Psoas muscle (tissue), 7 donors: ENCODE measurements at regions not wholly inside any gene's neighbourhood (a gene's known extent, or its start where the extent isn't known, plus 50 kb on each side); places are given as distances from the start of the nearest gene placed in this dataset.

Experiments used
- ATAC-seq, 4 donors: fragments of 200-7000 bp; cut with Tn5 transposase; one replicate each; pipeline ENCODE4 v1.9.1; 2020; ENCODE audit warnings: moderate library complexity in 3 of 4, mild to moderate bottlenecking in 2 of 4
- DNase-seq, 2 donors: peaks; one replicate each; pipeline ENCODE4 v3.0.0-alpha.2; 2020
- H3K27ac ChIP-seq: fragments of 200-600 bp; one replicate; pipeline ENCODE4 v1.8.0; 2022
- H3K27me3 ChIP-seq, 3 donors: fragments of 200-600 bp in 1 of 3; one replicate each; pipeline versions ENCODE4 v1.6.1 to v1.8.0; 2013 to 2022; ENCODE audit warnings: low read length in 2 of 3, mild to moderate bottlenecking in 2 of 3, moderate library complexity in 1 of 3; ENCODE audit not compliant: insufficient read depth in 3 of 3
- H3K36me3 ChIP-seq, 2 donors: fragments of 200-600 bp in 1 of 2; one replicate each; pipeline versions ENCODE4 v1.6.1 to v1.8.0; 2013 to 2022; ENCODE audit warnings: low read depth in 1 of 2, mild to moderate bottlenecking in 1 of 2, moderate library complexity in 1 of 2; ENCODE audit not compliant: insufficient read depth in 1 of 2
- H3K4me1 ChIP-seq: fragments of 200-600 bp; one replicate; pipeline ENCODE4 v1.8.0; 2022
- H3K4me3 ChIP-seq: fragments of 200-600 bp; one replicate; pipeline ENCODE4 v1.8.0; 2022; ENCODE audit warnings: mild to moderate bottlenecking
- H3K9me3 ChIP-seq: fragments of 200-600 bp; one replicate; pipeline ENCODE4 v1.8.0; 2022
- WGBS, 3 donors: extraction: QIAGEN DNeasy Blood & Tissue Kit; methylation state at CpG; one replicate each; pipeline versions ENCODE4 v1.1.6 to v1.1.7; 2013; 5-methylcytosine and 5-hydroxymethylcytosine counted together
- intact Hi-C, 2 donors: fragments of 100-400 bp; cut with DNase I; formaldehyde crosslinking; loops; one replicate each; pipeline versions ENCODE4 v1.11.0 to v1.14.2; 2022
- TF ChIP-seq, protein P1 (sequence below): fragments of 200-600 bp; IDR thresholded peaks from one replicate; pipeline ENCODE4 v1.8.0; 2022; ENCODE audit warnings: antibody characterized with exemption
- donor health status: healthy with polysubstance abuse.
- donor health status: DM: no; HTN: no; CAD: no; lungs with moderate emphysema.
- donor health status: Bipolar disorder and iron deficiency.
- donor health status: healthy.
- donor health status: DM: yes; HTN: yes; CAD: no.
- donor health status: DM: no; HTN: no; CAD: no.
- donor health status: DM: yes; HTN: yes; CAD: no.

DNA sequence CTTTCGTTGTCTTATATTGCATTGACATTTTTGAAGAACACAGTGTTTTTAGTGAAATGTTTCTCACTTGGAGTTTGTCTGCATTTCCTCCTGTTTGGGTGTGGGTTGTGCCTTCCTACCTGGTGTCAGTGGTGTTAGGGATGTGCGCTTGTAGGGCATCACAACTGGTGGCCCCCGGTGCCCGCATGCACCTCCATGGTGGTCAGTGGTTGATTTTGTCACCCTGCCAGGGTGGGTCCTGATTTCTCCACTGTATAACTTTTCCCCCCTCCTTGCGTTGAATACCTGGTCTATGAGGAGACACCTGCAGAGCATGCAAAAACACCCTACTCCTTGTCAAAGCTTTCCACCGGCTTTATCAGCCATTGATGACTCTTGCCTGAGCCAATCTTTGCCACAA is 132.9 kb downstream of the BARX1 start:
- intact Hi-C loops = no loop called here
- no peak overlapping the region for H3K27ac ChIP-seq
- ATAC-seq (no peak), DNase-seq (no peak)
- no peaks in the 10 kb centered on the region for H3K36me3 ChIP-seq
- no peak overlapping the region for H3K4me3 ChIP-seq
- H3K27me3 ChIP-seq = peaks cover 0 to 36% (median 25%) of the 10 kb centered on the region in 3 donors
- WGBS, 3 donors = 90 to 94% (median 93%) methylated on average over 6 of the region's 6 CpGs
- TF ChIP-seq, protein P1, sequence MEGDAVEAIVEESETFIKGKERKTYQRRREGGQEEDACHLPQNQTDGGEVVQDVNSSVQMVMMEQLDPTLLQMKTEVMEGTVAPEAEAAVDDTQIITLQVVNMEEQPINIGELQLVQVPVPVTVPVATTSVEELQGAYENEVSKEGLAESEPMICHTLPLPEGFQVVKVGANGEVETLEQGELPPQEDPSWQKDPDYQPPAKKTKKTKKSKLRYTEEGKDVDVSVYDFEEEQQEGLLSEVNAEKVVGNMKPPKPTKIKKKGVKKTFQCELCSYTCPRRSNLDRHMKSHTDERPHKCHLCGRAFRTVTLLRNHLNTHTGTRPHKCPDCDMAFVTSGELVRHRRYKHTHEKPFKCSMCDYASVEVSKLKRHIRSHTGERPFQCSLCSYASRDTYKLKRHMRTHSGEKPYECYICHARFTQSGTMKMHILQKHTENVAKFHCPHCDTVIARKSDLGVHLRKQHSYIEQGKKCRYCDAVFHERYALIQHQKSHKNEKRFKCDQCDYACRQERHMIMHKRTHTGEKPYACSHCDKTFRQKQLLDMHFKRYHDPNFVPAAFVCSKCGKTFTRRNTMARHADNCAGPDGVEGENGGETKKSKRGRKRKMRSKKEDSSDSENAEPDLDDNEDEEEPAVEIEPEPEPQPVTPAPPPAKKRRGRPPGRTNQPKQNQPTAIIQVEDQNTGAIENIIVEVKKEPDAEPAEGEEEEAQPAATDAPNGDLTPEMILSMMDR = no peak
- H3K9me3 ChIP-seq = no peaks in the 10 kb centered on the region
- H3K4me1 ChIP-seq = peaks cover under 1% of the 10 kb centered on the region

DNA sequence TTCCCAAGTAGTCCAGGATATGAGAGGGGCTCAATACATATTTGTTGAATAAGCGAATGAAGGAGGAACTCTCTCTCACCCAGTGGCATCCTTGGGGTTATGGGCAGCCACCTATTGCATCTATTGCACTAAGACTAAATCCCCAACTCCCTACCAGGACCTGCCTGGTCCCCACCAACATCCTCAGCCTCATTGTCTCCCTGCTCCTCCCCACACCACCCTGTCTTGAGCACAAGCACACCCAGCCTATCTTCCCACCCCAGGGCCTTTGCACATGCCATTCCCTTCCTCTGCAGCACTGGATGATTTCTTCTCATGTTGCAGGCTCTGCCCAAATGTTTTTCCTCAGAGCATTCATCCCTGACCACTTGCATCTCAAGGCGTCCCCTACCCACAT is 133.8 kb downstream of the BARX1 start:
- no peaks in the 10 kb centered on the region for H3K9me3 ChIP-seq
- WGBS, 3 donors = 84 to 92% (median 91%) methylated on average over 2 of the region's 2 CpGs
- no peaks in the 10 kb centered on the region for H3K36me3 ChIP-seq
- no peaks in the 10 kb centered on the region for H3K4me1 ChIP-seq
- no peak overlapping the region for H3K4me3 ChIP-seq
- DNase-seq (no peak), ATAC-seq (no peak)
- peaks cover 0 to 30% (median 24%) of the 10 kb centered on the region in 3 donors for H3K27me3 ChIP-seq
- intact Hi-C loops = no loop called here
- TF ChIP-seq, protein P1 = no peak
- H3K27ac ChIP-seq = no peak overlapping the region

DNA sequence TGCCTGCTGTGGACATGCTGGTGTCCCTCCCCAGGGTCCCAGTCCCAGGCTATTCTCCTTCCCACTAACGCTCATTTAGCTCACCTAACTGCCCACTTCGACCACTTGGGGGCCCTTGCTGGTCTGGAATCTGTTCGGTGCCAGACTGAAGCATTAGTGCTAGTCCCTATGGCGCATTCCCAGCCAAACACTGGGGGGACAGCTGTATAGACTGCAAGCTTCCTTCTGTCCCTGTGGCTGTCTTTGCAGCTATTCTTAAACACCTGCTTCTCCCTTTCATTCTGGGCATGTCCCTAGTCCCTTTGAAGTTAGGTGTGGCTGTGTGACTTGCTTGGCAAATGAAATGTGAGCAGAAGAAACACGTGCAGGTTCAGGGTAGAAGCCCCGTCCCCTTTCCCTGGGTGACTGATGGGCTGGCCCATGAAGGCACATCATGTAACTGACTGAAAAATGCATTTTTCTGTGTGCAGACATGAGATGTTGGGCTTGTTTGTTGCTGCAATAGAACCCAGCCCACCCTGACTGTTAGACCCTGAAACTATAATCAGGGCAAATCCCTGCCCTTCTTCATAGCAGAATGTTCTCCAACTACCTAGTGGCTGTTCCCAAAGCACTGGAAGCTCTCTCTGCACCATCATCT is 134.4 kb downstream of the BARX1 start:
- DNase-seq = no peak
- Histone ChIP-seq H3K27ac (no peak overlapping the region), H3K4me3 (no peak overlapping the region), H3K27me3 (peaks cover 0 to 30% (median 24%) of the 10 kb centered on the region in 3 donors), H3K9me3 (no peaks in the 10 kb centered on the region), H3K4me1 (no peaks in the 10 kb centered on the region), H3K36me3 (no peaks in the 10 kb centered on the region)
- no peak for ATAC-seq
- WGBS, 3 donors = 29 to 34% (median 33%) methylated on average over 6 of the region's 6 CpGs
- TF ChIP-seq, protein P1 = no peak
- intact Hi-C loops = no loop called here

DNA sequence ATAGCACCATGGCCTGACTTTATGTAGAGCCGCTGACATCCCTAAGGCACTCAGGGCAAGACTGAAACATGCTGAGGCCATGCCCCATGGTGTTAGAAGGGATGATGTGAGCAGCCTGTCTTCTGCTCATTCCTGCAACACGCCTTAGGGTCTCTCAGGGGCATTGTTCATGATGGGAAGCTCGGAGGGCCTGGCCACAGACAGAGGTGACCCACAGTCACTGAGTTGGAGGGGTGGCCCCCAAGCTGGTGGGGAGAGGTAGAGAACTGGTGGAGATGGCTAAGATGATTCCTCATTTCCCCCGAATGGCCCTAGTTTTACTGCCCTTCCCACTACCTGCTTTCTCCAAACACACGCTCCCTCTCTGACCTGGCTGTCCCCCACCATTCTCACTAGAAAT is 135.2 kb downstream of the BARX1 start:
- no peaks in the 10 kb centered on the region for H3K36me3 ChIP-seq
- no peak overlapping the region for H3K4me3 ChIP-seq
- no peak for DNase-seq
- intact Hi-C loops = no loop called here
- no peak for ATAC-seq
- no peak overlapping the region for H3K27ac ChIP-seq
- H3K4me1 ChIP-seq = no peaks in the 10 kb centered on the region
- TF ChIP-seq, protein P1 = no peak
- peaks cover 0 to 27% (median 21%) of the 10 kb centered on the region in 3 donors for H3K27me3 ChIP-seq
- 75 to 85% (median 77%) methylated on average over 4 to 5 of the region's 5 CpGs for WGBS, 3 donors
- H3K9me3 ChIP-seq = no peaks in the 10 kb centered on the region
